ENCODE measurements at regions not wholly inside any gene's neighbourhood (a gene's known extent, or its start where the extent isn't known, plus 50 kb on each side); places are given as distances from the start of the nearest gene placed in this dataset.

DNA sequence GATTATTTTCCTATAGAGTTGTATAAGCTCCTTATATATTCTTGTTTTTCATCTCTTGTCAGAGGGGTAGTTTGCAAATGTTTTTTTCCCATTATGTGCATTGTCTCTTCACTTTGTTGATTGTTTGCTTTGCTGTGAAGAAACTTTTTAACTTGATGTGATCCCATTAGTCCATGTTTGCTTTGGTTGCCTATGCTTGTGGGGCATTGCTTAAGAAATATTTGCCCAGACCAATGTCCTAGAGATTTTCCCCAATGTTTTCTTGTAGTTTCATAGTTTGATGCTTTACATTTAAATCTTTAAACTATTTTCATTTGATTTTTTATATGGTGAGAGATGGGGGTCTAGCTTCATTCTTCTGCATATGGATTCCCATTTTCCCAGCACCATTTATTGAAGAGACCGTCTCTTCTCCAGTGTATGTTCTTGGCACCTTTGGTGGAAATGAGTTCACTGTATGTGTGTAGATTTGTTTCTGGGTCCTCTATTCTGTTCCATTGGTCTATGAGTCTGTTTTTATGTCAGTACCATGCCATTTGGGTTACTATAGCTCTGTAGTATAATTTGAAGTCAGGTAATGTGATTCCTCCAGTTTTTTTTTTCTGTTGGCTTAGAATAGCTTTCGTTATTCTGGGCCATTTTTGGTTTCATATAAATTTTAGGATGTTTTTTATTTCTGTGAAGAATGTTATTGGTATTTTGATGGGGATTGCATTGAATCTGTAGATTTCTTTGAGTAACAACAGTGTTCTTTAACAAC is 165.8 kb downstream of the ABCA8 start:
- DNase-seq (ENCODE audit: low spot score in 2 of 2) (no peak), ATAC-seq (no peak)
- H3K36me3 Mint-ChIP-seq, result no peaks in the 10 kb centered on the region
- no peak overlapping the region for H3K27ac Mint-ChIP-seq
- H3K9me3 Mint-ChIP-seq, result no peaks in the 10 kb centered on the region
- no peak overlapping the region for H3K4me3 Mint-ChIP-seq
- H3K4me1 Mint-ChIP-seq, result no peaks in the 10 kb centered on the region

DNA sequence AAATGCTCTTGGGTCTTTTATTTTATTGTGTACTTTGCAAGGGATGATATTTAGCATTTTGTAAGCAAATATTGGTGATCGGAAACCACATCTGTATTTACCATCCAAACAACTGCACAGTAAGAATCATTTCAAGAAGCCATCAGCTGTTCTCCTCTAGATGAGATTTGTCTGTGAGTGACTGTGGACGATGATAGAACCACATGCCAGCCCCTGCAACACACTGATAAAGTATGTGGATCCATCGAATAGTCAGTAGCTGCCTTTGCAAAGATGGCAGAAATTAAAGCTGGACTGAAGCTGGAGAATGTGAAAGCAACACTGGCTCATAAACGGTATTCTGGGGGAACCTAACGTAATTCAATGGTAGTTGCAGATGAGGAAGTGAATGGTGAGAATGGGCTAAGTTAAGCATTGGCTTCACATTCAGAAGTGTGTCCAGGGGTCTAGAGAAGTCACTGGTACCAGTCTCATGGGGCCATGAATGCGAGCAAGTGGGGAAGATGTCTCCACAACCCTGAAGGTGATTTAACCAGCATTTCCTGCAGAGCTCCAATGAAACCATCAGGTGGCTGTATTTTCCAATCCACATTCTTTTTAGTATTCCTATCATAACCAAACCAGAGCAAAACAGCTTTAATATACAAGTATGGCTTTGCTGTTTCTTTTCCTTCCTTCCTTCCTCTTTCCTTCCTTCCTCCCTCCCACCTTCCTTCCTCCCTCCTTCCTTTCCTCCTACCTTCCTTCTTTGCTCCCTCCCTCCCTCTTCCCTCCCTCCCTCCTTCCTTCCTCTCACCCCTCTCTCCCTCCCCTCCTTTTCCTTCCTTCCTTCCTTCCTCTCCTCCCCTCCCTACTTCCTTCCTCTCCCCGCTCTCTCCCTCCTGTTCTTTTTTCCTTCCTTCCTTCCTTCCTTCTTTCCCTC is 169.4 kb downstream of the ABCA8 start:
- Mint-ChIP-seq H3K36me3 (no peaks in the 10 kb centered on the region), H3K9me3 (no peaks in the 10 kb centered on the region), H3K4me3 (no peak overlapping the region), H3K4me1 (no peaks in the 10 kb centered on the region), H3K27ac (no peak overlapping the region)
- ATAC-seq (no peak), DNase-seq (ENCODE audit: low spot score in 2 of 2) (no peak)

DNA sequence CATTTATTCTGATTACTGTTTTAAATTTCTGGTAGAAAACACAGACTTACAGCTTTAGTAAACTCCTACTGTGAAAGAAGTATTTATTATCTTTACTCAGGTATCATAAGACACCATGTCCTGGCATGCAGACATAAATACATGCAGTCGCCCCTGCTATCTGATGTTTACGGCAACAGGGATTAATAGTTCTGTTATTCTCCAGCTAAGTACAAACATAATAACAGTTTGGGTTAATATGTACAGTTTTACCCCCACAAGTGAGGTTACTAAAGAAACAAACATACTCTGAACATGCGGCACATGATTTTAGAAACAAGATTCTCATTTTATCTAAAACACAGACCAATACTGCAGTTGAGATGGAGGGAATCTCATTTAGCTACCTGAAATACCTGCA is 170.8 kb downstream of the ABCA8 start:
- ATAC-seq (no peak), DNase-seq (ENCODE audit: low spot score in 2 of 2) (no peak)
- H3K9me3 Mint-ChIP-seq, result no peaks in the 10 kb centered on the region
- no peaks in the 10 kb centered on the region for H3K4me1 Mint-ChIP-seq
- H3K27ac Mint-ChIP-seq, result no peak overlapping the region
- H3K36me3 Mint-ChIP-seq, result no peaks in the 10 kb centered on the region
- no peak overlapping the region for H3K4me3 Mint-ChIP-seq

DNA sequence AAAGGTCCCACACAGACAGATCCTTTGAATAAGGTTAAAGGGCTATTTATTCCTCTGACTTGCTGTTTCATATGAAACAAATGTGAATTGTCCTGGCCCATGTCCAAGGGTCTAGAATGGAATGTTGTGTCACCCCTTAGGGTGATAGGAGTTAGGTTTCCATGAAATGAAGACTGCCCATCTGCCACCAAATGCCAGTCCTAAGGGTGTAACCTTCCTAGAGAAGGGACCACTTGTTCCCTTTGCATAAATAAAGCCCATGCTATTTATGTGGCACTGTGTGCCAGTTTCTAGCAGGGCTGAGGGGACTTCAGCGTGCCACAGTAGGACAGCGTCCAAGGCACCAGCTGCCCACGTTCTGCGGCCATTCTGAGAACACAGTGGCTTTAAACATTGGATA is 171.3 kb downstream of the ABCA8 start:
- no peak for ATAC-seq
- Mint-ChIP-seq H3K27ac (no peak overlapping the region), H3K9me3 (no peaks in the 10 kb centered on the region), H3K4me3 (no peak overlapping the region), H3K4me1 (no peaks in the 10 kb centered on the region), H3K36me3 (no peaks in the 10 kb centered on the region)
- no peak for DNase-seq (ENCODE audit: low spot score in 2 of 2)

DNA sequence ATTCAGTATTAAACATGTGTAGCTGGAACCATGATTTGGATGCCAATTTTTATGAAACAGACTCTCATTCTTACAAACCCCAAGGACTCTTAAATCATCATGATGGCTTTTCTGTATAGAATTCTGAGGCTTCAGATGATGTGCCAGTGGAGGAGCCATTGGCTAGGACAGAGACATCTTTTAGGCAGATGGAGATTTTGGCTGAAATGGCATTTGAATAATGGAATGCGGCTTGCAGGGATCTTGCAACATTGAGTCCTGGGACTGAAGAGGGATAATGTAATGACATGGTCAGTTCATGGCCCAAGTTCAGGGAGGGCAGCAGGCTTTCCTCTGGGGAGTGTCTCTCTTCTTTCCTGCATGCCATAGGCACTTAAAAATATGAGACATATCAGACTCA is 172.4 kb downstream of the ABCA8 start:
- no peaks in the 10 kb centered on the region for H3K4me1 Mint-ChIP-seq
- H3K9me3 Mint-ChIP-seq, result no peaks in the 10 kb centered on the region
- no peaks in the 10 kb centered on the region for H3K36me3 Mint-ChIP-seq
- ATAC-seq (no peak), DNase-seq (ENCODE audit: low spot score in 2 of 2) (peak in 1 of 2 donors; percentile 25)
- no peak overlapping the region for H3K27ac Mint-ChIP-seq
- no peak overlapping the region for H3K4me3 Mint-ChIP-seq

DNA sequence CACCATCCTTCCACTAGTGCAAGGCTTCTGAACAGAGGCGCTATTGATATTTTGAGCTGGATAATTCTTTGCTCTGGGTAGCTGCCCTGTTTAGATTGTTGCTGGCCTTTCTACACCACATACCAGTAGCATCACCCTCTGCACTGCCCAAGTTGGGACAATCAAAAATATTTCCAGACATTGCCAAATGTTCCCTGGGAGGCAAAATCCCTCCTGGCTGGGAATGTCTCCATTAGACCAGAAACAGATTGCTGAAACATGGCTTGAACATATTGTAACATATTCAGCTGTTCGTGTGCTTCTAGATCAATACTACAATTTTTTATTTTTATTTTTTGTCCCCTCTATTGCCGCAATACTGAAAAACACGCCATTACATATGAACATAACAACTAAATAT is 174.6 kb downstream of the ABCA8 start:
- DNase-seq (ENCODE audit: low spot score in 2 of 2) (no peak), ATAC-seq (no peak)
- no peaks in the 10 kb centered on the region for H3K36me3 Mint-ChIP-seq
- no peaks in the 10 kb centered on the region for H3K4me1 Mint-ChIP-seq
- no peak overlapping the region for H3K4me3 Mint-ChIP-seq
- no peak overlapping the region for H3K27ac Mint-ChIP-seq
- no peaks in the 10 kb centered on the region for H3K9me3 Mint-ChIP-seq

DNA sequence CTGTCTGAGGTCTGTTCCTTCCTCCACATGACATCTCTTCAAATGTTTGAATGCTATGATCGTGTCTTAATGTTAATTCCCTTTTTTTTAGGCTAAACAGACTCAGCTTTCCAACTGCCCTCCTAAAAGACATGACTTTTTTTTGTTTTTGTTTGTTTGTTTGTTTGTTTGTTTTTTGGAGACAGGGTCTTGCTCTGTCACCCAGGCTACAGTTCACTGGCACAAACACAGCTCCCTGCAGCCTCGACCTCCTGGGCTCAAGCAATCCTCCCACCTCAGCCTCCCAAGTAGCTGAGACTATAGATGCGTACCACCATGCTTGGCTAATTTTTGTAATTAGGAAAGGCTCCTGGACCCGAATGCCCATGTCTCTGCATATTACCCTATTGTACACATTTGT is 176.5 kb downstream of the ABCA8 start:
- Mint-ChIP-seq H3K9me3 (no peaks in the 10 kb centered on the region), H3K36me3 (no peaks in the 10 kb centered on the region), H3K27ac (no peak overlapping the region), H3K4me1 (no peaks in the 10 kb centered on the region), H3K4me3 (no peak overlapping the region)
- DNase-seq (ENCODE audit: low spot score in 2 of 2) (no peak), ATAC-seq (no peak)

DNA sequence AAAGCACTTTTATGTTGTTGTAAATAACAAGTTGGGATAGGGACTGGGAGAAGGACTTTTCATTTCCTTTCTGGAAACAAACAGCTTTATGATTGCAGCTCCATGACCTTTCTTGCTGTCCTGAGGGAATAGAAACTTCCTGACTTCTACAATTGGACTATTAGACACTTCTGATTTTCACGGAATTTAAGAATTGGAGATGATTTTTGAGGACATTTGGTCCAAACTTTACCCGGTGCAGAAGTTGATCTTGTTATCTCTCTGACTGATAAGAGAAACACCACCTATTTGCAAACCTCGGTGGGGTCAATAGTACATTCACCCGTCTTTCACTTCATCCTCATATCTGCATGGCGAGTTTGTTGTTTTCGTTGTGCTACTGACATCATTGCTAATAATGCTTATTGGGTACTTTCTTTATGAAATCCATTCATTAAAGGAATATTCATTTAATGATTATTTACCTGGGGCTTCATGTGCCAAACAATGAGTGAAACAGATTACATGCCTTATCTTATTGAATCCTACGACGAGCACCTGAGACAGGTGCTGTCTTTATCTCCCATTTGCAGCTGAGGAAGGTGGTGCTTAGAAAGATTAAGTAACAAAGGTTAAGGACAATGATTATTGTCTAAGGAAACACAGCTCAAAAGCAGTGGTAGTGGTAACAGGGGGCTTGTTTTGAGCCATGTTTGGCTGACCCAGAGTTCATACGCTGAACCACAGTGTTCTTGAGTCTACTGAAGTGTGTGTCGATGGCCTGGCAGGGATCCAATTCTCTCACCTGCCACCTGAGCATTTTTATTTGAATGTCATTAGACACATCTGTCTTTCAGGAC is 176.9 kb upstream of the FAM20A start:
- H3K36me3 Mint-ChIP-seq, result no peaks in the 10 kb centered on the region
- H3K27ac Mint-ChIP-seq, result no peak overlapping the region
- no peaks in the 10 kb centered on the region for H3K9me3 Mint-ChIP-seq
- ATAC-seq, result no peak
- no peak overlapping the region for H3K4me3 Mint-ChIP-seq
- no peaks in the 10 kb centered on the region for H3K4me1 Mint-ChIP-seq
- DNase-seq (ENCODE audit: low spot score in 2 of 2), result no peak

DNA sequence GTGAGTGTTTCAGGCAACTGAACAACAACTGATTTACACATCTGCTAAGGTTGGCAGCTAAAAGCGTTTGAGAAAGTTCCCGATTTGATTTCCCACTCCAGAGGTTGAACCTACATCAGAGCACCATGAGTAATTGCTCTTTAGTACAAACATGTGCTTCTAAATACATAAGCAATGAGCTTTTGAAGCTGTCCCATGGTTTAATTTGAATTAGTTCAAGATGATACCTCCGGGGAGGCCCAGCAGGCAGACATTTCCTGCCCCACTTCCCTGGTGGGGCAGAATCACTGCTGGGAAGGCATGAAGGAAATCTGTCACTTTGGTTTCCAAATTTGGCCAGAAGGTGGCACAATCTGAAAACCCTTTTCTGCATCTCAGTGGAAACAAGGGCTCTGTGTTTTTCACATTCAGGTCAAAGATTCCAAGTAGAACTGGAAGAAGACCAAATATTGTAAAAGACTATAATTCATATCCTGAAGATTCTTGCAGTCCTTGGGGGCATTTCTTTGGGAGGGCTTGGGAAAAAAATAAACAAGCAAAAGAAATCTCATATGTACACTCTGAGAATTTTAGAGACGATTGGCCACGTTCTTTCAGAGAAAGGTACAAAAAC is 176.2 kb upstream of the FAM20A start:
- peak in 1 of 2 donors; percentile 48 for DNase-seq (ENCODE audit: low spot score in 2 of 2)

DNA sequence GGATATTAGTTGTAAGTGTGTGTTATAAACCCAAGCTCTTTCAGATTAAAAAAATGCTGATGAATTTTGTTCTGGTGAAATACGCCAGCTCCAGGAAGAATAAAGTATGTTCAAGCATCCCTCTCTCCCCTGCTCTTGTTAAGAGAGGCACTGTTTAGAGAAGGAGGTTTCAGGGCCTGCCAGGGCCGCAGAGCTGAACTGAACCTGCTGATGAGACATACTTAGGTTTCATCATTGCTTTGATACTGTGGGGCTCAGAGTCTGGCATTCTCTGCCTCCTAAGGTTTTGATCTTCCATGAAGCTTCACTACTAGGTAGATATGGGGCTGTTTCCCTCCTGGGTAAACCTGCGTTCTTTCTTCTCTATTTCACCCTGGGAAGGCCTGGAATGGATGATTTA is 175.3 kb upstream of the FAM20A start:
- no peak for ATAC-seq
- Mint-ChIP-seq H3K36me3 (no peaks in the 10 kb centered on the region), H3K9me3 (no peaks in the 10 kb centered on the region)

More for the DNA sequence above, 176.2 kb upstream of the FAM20A start:
- Mint-ChIP-seq H3K4me1 (no peaks in the 10 kb centered on the region), H3K4me3 (no peak overlapping the region), H3K36me3 (no peaks in the 10 kb centered on the region), H3K27ac (no peak overlapping the region), H3K9me3 (no peaks in the 10 kb centered on the region)
- ATAC-seq, result no peak

DNA sequence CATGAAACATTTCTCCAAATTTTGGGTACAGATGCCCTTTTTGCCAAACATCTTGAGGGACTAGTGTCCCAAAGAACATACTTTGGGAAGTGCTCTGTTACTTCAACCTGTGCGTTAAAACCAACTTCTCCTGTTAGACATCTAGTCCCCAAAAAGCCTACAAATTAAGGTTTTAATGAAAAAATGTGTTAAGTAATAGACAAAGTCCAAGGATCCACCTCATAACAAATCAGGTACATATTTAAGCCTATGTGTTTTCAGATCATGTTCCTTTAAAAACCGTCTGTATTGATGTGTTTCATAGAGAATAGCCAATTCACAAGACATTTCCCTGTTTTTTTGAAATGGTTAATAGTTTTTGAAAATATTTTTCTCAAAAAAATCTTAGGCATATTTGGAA is 174.8 kb upstream of the FAM20A start:
- no peak for DNase-seq (ENCODE audit: low spot score in 2 of 2)
- H3K4me1 Mint-ChIP-seq, result no peaks in the 10 kb centered on the region
- H3K4me3 Mint-ChIP-seq, result no peak overlapping the region
- ATAC-seq, result no peak
- no peaks in the 10 kb centered on the region for H3K36me3 Mint-ChIP-seq
- no peak overlapping the region for H3K27ac Mint-ChIP-seq
- H3K9me3 Mint-ChIP-seq, result no peaks in the 10 kb centered on the region

More for the DNA sequence above, 175.3 kb upstream of the FAM20A start:
- Mint-ChIP-seq H3K4me3 (no peak overlapping the region), H3K27ac (no peak overlapping the region), H3K4me1 (no peaks in the 10 kb centered on the region)
- no peak for DNase-seq (ENCODE audit: low spot score in 2 of 2)

DNA sequence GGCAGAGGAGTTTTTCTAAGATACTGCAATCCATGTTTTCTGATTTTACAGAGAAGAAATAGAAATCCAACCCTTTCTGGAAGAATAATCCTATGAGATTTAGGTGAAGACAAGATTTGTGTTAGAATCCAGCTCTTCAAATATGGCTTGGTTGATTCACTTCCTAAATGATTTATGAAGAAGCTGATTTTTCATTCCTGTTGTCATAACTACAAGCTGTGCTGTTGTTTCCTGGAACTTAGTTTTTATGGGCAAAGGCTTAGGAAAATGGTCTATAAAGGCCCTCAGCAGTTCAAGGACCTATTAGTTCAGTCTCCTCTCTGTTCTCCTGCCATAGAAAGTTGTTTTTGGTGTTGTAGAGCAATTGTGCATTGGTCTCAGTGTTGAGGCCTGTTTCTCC is 174.2 kb upstream of the FAM20A start:
- DNase-seq (ENCODE audit: low spot score in 2 of 2) (no peak), ATAC-seq (no peak)
- Mint-ChIP-seq H3K4me3 (no peak overlapping the region), H3K27ac (no peak overlapping the region), H3K36me3 (no peaks in the 10 kb centered on the region), H3K4me1 (no peaks in the 10 kb centered on the region), H3K9me3 (no peaks in the 10 kb centered on the region)

DNA sequence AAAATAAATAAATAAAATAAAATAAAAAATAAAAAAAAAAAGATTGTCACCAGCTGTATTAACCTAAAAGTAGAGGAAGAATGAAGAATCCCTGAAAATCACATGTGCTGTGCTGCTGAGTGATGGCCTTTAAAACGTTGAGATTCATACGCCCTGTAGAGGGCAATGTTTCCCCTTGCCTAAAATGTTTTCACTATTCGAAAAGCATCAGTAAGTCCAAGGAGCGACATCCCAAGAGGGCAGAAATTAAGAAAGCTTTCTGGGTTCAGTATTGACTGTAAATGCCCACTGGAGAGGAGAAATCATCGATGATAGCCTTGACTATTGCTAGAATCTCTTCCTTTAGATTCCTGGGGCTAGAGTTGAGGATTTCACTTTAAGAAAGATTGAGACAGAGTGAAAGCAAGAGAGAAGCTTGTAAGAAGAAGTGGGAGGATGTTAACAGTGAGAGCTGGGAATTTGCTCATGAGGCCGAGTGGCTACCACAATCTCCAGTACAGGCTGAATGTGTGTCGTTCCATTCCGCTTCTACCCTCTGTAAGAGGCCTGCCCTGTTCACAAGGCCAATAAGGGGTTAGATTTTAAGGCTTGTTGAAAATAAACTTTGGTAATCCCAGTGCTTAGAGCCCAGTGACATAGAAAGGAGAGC is 170.8 kb upstream of the FAM20A start:
- H3K4me3 Mint-ChIP-seq, result peak overlapping the region; percentile 8
- peak in 1 of 2 donors; percentile 43 for DNase-seq (ENCODE audit: low spot score in 2 of 2)
- no peaks in the 10 kb centered on the region for H3K36me3 Mint-ChIP-seq
- no peaks in the 10 kb centered on the region for H3K4me1 Mint-ChIP-seq
- no peaks in the 10 kb centered on the region for H3K9me3 Mint-ChIP-seq
- ATAC-seq, result no peak
- H3K27ac Mint-ChIP-seq, result no peak overlapping the region

DNA sequence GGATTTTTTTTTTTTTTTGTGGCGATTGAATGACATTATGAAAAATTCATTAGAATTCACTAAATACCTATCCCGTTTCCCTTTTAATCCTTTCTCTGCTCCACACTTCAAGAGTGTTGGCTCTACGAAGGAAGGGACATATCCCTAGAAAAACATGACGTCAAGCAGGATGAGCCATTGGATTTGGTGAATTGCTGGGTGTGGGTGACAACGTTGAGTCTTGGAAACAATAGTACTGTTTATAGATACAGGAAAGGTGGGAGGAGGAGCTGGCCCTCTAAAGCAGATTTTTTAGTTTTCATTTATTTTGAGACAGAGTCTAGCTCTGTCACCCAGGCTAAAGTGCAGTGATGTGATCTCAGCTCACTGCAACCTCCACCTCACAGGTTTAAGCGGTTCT is 167.6 kb upstream of the FAM20A start:
- H3K27ac Mint-ChIP-seq, result no peak overlapping the region
- DNase-seq (ENCODE audit: low spot score in 2 of 2) (no peak), ATAC-seq (no peak)
- H3K36me3 Mint-ChIP-seq, result no peaks in the 10 kb centered on the region
- H3K9me3 Mint-ChIP-seq, result no peaks in the 10 kb centered on the region
- H3K4me3 Mint-ChIP-seq, result no peak overlapping the region
- H3K4me1 Mint-ChIP-seq, result no peaks in the 10 kb centered on the region

All from stimulated activated effector memory CD8-positive, alpha-beta T cell treated with anti-CD3 and anti-CD28 coated beads, Interleukin-12 subunit alpha, Interleukin-12 subunit beta, amount 100 ng/mL, for 72 hours (primary cell).